Mesenchymal stem cell (in vitro differentiated cells and primary cell): ENCODE measurements at regions not wholly inside any gene's neighbourhood (a gene's known extent, or its start where the extent isn't known, plus 50 kb on each side); places are given as distances from the start of the nearest gene placed in this dataset.

Experiments used
- DNase-seq: peaks from one replicate; pipeline ENCODE4 v3.0.0-alpha.2; 2013
- H2AFZ ChIP-seq: one replicate; pipeline ENCODE4 v1.6.1; 2013; ENCODE audit warnings: low read depth, mild to moderate bottlenecking, control low read depth, inconsistent platforms, low read length, moderate library complexity
- H2AK5ac ChIP-seq: 2 replicates; pipeline ENCODE4 v1.6.1; 2013; ENCODE audit warnings: low read length, moderate library complexity, mild to moderate bottlenecking, inconsistent platforms; ENCODE audit not compliant: severe bottlenecking
- H2BK120ac ChIP-seq: one replicate; pipeline ENCODE4 v1.6.1; 2013; ENCODE audit warnings: low read depth, mild to moderate bottlenecking, inconsistent platforms, low read length, moderate library complexity
- H2BK12ac ChIP-seq, 2 experiments: one replicate each; pipeline ENCODE4 v1.6.1; 2013; ENCODE audit warnings: inconsistent platforms in 2 of 2, low read length in 2 of 2, mild to moderate bottlenecking in 2 of 2, moderate library complexity in 2 of 2, control low read depth in 1 of 2
- H2BK15ac ChIP-seq: one replicate; pipeline ENCODE4 v1.6.1; 2013; ENCODE audit warnings: mild to moderate bottlenecking, low read depth, inconsistent platforms; ENCODE audit not compliant: poor library complexity, severe bottlenecking
- H2BK5ac ChIP-seq: 2 replicates; pipeline ENCODE4 v1.6.1; 2013; ENCODE audit warnings: low read depth, mild to moderate bottlenecking, low read length, control low read depth, inconsistent platforms; ENCODE audit not compliant: poor library complexity, severe bottlenecking
- H3K14ac ChIP-seq, 2 experiments: one replicate each; pipeline ENCODE4 v1.6.1; 2013; ENCODE audit warnings: inconsistent platforms in 2 of 2, low read length in 2 of 2, control low read depth in 1 of 2, mild to moderate bottlenecking in 1 of 2, moderate library complexity in 1 of 2
- H3K18ac ChIP-seq, 2 experiments: one replicate each; pipeline ENCODE4 v1.6.1; 2013; ENCODE audit warnings: inconsistent platforms in 2 of 2, low read length in 2 of 2, control low read depth in 1 of 2, low read depth in 1 of 2, mild to moderate bottlenecking in 1 of 2
- H3K23ac ChIP-seq, 2 experiments: one replicate each; pipeline ENCODE4 v1.6.1; 2013; ENCODE audit warnings: inconsistent platforms in 2 of 2, low read length in 2 of 2, mild to moderate bottlenecking in 2 of 2, moderate library complexity in 2 of 2, control low read depth in 1 of 2
- H3K27ac ChIP-seq: 2 replicates; pipeline ENCODE4 v1.5.1; 2013; ENCODE audit warnings: mild to moderate bottlenecking, moderate library complexity, low read length, control low read depth, inconsistent platforms; ENCODE audit not compliant: poor library complexity, severe bottlenecking
- H3K27me3 ChIP-seq, 2 experiments: 2 replicates each; pipeline versions ENCODE4 v1.6.1 to v1.7.0; 2013; ENCODE audit warnings: low read length in 2 of 2, mild to moderate bottlenecking in 2 of 2, moderate library complexity in 2 of 2, control low read depth in 1 of 2, inconsistent platforms in 1 of 2; ENCODE audit not compliant: control insufficient read depth in 1 of 2, insufficient read depth in 1 of 2
- H3K36me3 ChIP-seq, 2 experiments: 2 replicates each; pipeline versions ENCODE4 v1.6.1 to v1.7.0; 2013; ENCODE audit warnings: low read length in 2 of 2, control low read depth in 1 of 2, inconsistent platforms in 1 of 2, low read depth in 1 of 2, mild to moderate bottlenecking in 1 of 2; ENCODE audit not compliant: insufficient read depth in 2 of 2, control insufficient read depth in 1 of 2
- H3K4ac ChIP-seq, 2 experiments: one replicate each; pipeline ENCODE4 v1.6.1; 2013; ENCODE audit warnings: inconsistent platforms in 2 of 2, low read length in 2 of 2, mild to moderate bottlenecking in 2 of 2, moderate library complexity in 2 of 2, control low read depth in 1 of 2, low read depth in 1 of 2
- H3K4me1 ChIP-seq: 2 replicates; pipeline ENCODE4 v1.6.1; 2013; ENCODE audit warnings: low read depth, low read length, control low read depth; ENCODE audit not compliant: control insufficient read depth, insufficient read depth
- H3K4me2 ChIP-seq: 2 replicates; pipeline ENCODE4 v1.6.1; 2013; ENCODE audit warnings: low read length, mild to moderate bottlenecking, inconsistent platforms; ENCODE audit not compliant: poor library complexity, severe bottlenecking
- H3K4me3 ChIP-seq, 2 experiments: 2 replicates each; pipeline versions ENCODE4 v1.5.1 to v1.7.0; 2013; ENCODE audit warnings: low read length in 2 of 2, mild to moderate bottlenecking in 2 of 2, control low read depth in 1 of 2, low read depth in 1 of 2; ENCODE audit not compliant: insufficient read depth in 1 of 2
- H3K79me1 ChIP-seq: replicated peaks from 2 replicates; pipeline ENCODE4 v1.6.1; 2013; ENCODE audit warnings: mild to moderate bottlenecking, control low read depth, low read length, inconsistent platforms; ENCODE audit not compliant: poor library complexity, severe bottlenecking
- H3K9ac ChIP-seq: 2 replicates; pipeline ENCODE4 v1.7.0; 2013; ENCODE audit warnings: mild to moderate bottlenecking, low read length, moderate library complexity
- H3K9me3 ChIP-seq: 2 replicates; pipeline ENCODE4 v1.7.0; 2013; ENCODE audit warnings: mild to moderate bottlenecking, low read length; ENCODE audit not compliant: control insufficient read depth
- H4K8ac ChIP-seq: one replicate; pipeline ENCODE4 v1.6.1; 2013; ENCODE audit warnings: inconsistent platforms, mild to moderate bottlenecking, low read length, moderate library complexity
- H4K91ac ChIP-seq: one replicate; pipeline ENCODE4 v1.6.1; 2013; ENCODE audit warnings: mild to moderate bottlenecking, low read length, inconsistent platforms
- WGBS: methylation state at CpG from one replicate; pipeline ENCODE4 v1.1.7; 2013; ENCODE audit warnings: mixed read lengths; 5-methylcytosine and 5-hydroxymethylcytosine counted together

DNA sequence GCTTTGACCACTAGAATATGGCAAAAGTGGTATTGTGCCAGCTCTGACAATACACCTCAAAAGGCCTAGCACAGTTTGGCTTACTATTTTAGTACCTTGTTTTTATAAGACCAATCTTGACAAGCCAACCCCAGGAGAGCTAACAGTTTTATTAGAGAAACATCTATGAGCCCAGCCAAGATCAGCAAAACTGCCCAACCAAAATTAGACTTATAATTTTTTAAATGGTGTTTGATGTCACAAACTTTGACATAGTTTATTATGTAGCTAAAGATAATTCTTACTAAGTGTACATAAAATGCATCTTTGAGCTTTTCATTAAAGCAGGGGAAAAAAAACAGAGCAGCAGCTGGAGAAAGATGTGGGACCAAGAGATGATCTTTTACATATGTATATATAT, 537.5 kb downstream of the ZPLD1 start:
- no peak for DNase-seq
- no peak overlapping the region for H3K4me3 ChIP-seq
- no peak overlapping the region for H3K4ac ChIP-seq
- no peaks in the 10 kb centered on the region for H3K36me3 ChIP-seq
- no peak overlapping the region for H2AK5ac ChIP-seq
- H3K4me1 ChIP-seq = no peaks in the 10 kb centered on the region
- no peak overlapping the region for H2BK5ac ChIP-seq
- no peak overlapping the region for H2BK12ac ChIP-seq
- H3K14ac ChIP-seq = no peak overlapping the region
- H3K9ac ChIP-seq = no peak overlapping the region
- no peak overlapping the region for H2AFZ ChIP-seq
- H3K27me3 ChIP-seq = no peaks in the 10 kb centered on the region
- no peak overlapping the region for H3K27ac ChIP-seq
- no peak overlapping the region for H3K23ac ChIP-seq
- no peaks in the 10 kb centered on the region for H3K9me3 ChIP-seq
- no peak overlapping the region for H3K4me2 ChIP-seq
- H4K91ac ChIP-seq = no peak overlapping the region
- H4K8ac ChIP-seq = no peak overlapping the region
- H2BK15ac ChIP-seq = no peak overlapping the region
- H3K18ac ChIP-seq = no peak overlapping the region
- no peaks in the 10 kb centered on the region for H3K79me1 ChIP-seq
- H2BK120ac ChIP-seq = no peak overlapping the region

DNA sequence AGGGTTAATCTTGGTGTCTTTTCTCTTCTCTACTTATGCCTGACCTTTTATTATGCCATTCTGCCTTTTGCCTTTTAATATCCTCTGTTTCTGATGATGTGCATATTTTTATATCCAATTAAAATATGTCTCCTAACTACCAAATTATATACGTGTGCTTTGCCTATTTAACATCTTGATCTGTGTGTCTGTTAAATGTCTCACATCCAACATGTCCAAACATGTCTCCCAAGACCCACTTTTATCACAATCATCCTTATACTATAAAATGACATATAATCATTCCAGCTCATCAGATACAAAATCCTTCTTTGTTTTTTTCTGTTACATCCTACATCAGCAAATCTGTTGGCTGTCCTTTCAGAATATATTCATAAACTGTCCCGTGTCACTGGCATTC, 539.5 kb downstream of the ZPLD1 start:
- no peak overlapping the region for H3K14ac ChIP-seq
- H3K4me2 ChIP-seq = no peak overlapping the region
- no peak for DNase-seq
- no peak overlapping the region for H2BK15ac ChIP-seq
- no peak overlapping the region for H3K27ac ChIP-seq
- H3K79me1 ChIP-seq = no peaks in the 10 kb centered on the region
- no peak overlapping the region for H4K91ac ChIP-seq
- H3K9ac ChIP-seq = no peak overlapping the region
- H4K8ac ChIP-seq = no peak overlapping the region
- H3K36me3 ChIP-seq = no peaks in the 10 kb centered on the region
- no peak overlapping the region for H3K4me3 ChIP-seq
- H2BK5ac ChIP-seq = no peak overlapping the region
- no peak overlapping the region for H2BK120ac ChIP-seq
- H3K23ac ChIP-seq = no peak overlapping the region
- WGBS = 68% methylated on average over 2 of the region's 2 CpGs
- H3K27me3 ChIP-seq = no peaks in the 10 kb centered on the region
- peaks cover 2% of the 10 kb centered on the region for H3K4me1 ChIP-seq
- H2BK12ac ChIP-seq = no peak overlapping the region
- no peak overlapping the region for H2AK5ac ChIP-seq
- H3K4ac ChIP-seq = no peak overlapping the region
- H2AFZ ChIP-seq = no peak overlapping the region
- H3K18ac ChIP-seq = no peak overlapping the region
- H3K9me3 ChIP-seq = no peaks in the 10 kb centered on the region

DNA sequence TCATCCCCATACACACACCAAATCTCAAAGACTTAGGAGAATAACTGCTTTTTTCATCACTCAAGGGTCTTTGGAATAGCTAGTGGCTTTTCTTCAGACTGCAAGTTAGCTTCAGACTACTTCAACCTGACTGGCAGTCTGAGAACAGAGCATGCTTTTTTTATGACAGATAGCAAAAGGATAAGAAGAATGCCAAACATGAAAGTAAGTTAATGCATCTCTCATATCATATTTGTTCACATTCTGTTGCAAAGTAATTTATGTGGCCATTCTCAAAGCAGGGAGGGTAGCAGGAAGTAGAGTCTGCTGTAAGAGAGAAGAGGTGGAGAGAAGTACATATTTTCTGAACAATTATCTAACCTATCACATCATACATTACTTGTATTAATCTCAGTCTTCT, 544.4 kb downstream of the ZPLD1 start:
- no peak overlapping the region for H2BK12ac ChIP-seq
- no peaks in the 10 kb centered on the region for H3K36me3 ChIP-seq

DNA sequence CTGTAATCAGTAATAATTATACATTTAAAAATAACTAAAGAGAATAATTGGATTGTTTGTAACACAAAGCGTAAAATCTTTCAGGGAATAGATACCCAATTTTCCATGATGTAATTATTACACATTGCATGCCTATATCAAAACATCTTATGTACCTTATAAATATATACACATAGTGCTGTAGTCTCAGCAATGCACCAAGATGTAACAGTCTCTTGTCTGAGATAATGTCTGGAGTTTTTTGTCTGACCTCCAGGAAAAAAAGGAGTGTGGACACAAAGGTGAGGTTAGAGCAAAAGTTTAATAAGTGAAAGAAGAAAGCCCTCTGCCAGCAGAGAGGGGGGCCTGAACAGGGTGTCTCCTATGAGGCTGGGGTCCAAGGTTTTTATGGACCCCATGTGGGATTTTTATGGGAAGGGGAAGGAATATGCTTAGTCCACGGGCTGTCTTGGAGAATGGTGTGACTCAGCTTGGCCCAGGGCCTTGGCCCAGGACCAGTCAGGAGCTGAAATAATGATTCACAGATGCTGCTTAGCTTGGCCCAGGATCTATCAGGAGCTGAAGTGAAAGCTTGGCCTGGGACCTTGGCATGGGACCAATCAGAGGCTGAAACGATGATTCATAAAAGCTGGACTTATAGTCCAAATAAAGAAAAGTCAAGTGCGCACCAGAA, 545.0 kb downstream of the ZPLD1 start:
- no peak overlapping the region for H4K8ac ChIP-seq
- H3K4me1 ChIP-seq = peaks cover 3% of the 10 kb centered on the region
- H3K14ac ChIP-seq = no peak overlapping the region
- H3K27ac ChIP-seq = peak overlapping the region; percentile 91
- H2AK5ac ChIP-seq = peak overlapping the region; percentile 42
- no peaks in the 10 kb centered on the region for H3K9me3 ChIP-seq
- no peak overlapping the region for H4K91ac ChIP-seq
- H3K18ac ChIP-seq = no peak overlapping the region
- no peak overlapping the region for H2BK12ac ChIP-seq
- no peak overlapping the region for H2BK120ac ChIP-seq
- no peak overlapping the region for H3K9ac ChIP-seq
- 45% methylated on average over 3 of the region's 4 CpGs for WGBS
- H3K23ac ChIP-seq = no peak overlapping the region
- peak overlapping the region; percentile 93 for H2BK5ac ChIP-seq
- no peaks in the 10 kb centered on the region for H3K27me3 ChIP-seq
- H3K79me1 ChIP-seq = no peaks in the 10 kb centered on the region
- DNase-seq = no peak
- no peak overlapping the region for H2BK15ac ChIP-seq
- H3K4me2 ChIP-seq = peak overlapping the region; percentile 31
- no peak overlapping the region for H2AFZ ChIP-seq
- H3K36me3 ChIP-seq = no peaks in the 10 kb centered on the region
- H3K4ac ChIP-seq = no peak overlapping the region
- peak overlapping the region in 1 of 2 experiments; percentile 52 for H3K4me3 ChIP-seq

More for the DNA sequence above, 544.4 kb downstream of the ZPLD1 start:
- H4K91ac ChIP-seq = no peak overlapping the region
- no peak overlapping the region for H2BK15ac ChIP-seq
- no peak for DNase-seq
- no peak overlapping the region for H3K4me3 ChIP-seq
- no peak overlapping the region for H3K14ac ChIP-seq
- no peak overlapping the region for H2AK5ac ChIP-seq
- H3K79me1 ChIP-seq = no peaks in the 10 kb centered on the region
- H3K4ac ChIP-seq = no peak overlapping the region
- H3K18ac ChIP-seq = no peak overlapping the region
- H4K8ac ChIP-seq = no peak overlapping the region
- H3K27me3 ChIP-seq = no peaks in the 10 kb centered on the region
- H3K27ac ChIP-seq = peak overlapping the region; percentile 79
- H3K23ac ChIP-seq = no peak overlapping the region
- no peak overlapping the region for H2BK120ac ChIP-seq
- no peak overlapping the region for H2AFZ ChIP-seq
- no peak overlapping the region for H2BK5ac ChIP-seq
- H3K9ac ChIP-seq = no peak overlapping the region
- no peaks in the 10 kb centered on the region for H3K9me3 ChIP-seq
- H3K4me2 ChIP-seq = no peak overlapping the region
- peaks cover 3% of the 10 kb centered on the region for H3K4me1 ChIP-seq
